ENCODE measurements at regions not wholly inside any gene's neighbourhood (a gene's known extent, or its start where the extent isn't known, plus 50 kb on each side); places are given as distances from the start of the nearest gene placed in this dataset.
"Not testable (repeated sequence)": the region's sequence is repeated elsewhere in the genome, so short reads cannot be mapped to it uniquely, and the experiment has no call there.

DNA sequence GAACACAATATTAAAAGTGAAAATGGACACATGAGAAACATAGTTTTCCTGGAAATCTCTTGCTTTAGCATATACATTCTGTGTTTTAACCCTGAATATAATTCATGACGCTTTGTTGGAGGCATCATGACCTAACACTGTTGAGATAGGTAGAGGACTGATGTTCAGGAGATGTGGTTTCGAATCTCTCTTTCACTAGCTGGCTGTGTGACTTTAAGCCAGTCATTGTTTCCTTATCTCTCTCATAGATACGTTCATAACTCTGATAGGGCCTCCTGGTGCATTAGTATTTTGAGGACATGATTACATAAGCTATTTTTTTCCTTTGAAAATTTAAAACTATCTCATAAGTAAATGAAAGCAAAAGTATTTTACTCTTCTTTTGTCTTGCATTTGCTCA is 179.0 kb upstream of the DTNA start:
- no peak for DNase-seq

DNA sequence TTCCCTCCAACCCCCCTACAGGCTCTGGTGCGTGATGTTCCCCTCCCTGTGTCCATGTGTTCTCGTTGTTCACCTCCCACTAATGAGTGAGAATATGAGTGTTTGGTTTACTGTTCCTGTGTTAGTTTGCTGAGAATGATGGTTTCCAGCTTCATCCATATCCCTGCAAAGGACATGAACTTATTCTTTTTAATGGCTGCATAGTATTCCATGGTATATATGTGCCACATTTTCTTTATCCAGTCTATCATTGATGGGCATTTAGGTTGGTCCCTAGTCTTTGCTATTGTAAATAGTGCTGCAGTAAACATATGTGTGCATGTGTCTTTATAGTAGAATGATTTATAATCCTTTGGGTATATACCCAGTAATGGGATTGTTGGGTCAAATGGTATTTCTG is 175.5 kb upstream of the DTNA start:
- not testable (repeated sequence) for DNase-seq

DNA sequence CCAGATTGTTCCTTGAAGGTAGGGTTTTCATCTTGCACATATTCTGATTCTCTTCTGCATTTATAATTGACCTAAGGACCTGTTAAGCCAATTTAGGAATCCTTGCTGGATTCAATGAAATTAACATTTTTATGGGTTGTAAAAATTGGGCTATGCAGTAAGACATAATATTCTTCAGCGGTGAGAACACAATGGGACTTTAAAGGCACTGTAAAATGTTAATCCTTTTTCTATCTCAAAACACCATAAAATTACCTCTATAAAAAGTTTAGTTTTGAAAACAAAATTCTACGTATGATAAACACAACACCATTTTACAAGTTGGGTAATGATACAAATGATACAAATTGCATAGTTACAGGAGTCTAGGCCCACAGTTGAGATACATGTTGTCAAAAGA is 169.2 kb upstream of the DTNA start:
- DNase-seq, result no peak

DNA sequence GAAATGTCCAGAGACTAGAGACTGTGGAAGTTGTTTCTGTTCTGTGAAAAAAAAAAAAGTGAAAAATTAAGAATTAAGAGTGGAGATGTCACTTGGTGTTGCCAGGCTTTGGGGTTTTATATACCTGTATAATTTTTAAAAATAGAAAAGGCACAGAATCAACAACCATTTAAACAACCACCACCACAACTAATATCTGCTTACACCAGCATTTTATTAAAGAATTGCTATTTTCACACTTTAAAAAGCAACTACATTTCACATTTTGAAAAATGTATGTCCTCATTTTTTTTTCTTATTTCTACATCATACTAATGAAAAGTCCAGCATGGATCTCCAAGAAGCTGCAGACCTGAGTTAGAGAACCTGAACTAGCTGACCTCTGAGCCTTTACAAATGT is 167.5 kb upstream of the DTNA start:
- no peak for DNase-seq

DNA sequence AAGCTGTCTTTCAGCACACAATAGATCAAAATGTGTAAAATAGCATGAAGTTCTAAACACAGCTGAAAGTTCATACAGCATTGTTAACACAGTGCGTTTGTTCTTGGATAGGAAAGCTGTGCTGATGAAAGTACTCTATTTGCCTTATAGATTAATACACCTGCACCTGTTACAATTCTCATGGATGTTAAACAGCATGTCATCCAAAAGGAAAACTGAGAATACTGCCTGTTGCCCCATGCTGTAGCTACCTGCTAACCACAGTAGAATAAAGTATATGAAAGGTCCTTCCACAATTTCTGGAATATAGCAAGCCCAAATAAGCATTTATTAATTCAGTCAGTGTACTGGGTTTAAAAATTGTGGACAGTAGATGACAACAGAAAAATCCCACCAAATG is 166.7 kb upstream of the DTNA start:
- DNase-seq, result peak in 1 of 2 experiments; percentile 26

DNA sequence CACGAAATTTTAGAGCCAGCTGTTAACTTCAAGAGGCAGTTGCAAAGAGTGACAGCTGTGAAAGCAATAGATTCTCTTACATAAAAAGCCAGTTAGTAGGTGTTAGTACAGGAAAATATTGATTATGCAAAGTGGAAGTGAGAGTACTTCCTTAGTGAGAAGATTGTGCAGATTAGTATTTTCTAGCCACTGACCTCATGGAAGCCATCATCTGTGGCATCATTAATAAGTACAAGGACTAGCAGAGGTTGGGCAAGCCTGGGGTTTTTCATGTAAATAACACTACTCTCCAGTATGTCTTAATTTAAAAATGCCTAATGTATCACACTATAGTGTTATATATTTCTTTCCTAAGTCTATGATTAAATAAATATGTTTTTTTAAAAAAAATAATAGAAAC is 166.2 kb upstream of the DTNA start:
- DNase-seq, result peak; percentile 16 to 77

DNA sequence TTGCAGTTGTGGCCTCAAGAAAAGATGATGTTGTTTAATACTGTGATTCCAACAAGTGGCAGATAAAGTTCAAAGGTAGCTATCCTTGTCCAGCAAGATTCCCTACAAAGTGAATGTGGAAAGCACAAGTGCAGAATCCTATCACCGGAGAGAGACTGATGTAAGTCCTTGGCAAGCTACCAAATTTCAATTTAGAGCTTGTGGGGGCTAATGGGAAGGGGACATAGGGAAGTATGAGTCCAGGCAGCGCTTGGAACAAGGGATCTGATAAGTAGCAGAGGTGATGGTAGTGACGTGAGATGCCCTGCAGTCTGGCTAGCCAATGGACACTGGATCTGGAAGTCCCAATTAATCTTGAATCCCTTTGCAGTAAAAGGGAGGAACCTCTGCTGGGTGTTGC is 165.2 kb upstream of the DTNA start:
- DNase-seq, result no peak

DNA sequence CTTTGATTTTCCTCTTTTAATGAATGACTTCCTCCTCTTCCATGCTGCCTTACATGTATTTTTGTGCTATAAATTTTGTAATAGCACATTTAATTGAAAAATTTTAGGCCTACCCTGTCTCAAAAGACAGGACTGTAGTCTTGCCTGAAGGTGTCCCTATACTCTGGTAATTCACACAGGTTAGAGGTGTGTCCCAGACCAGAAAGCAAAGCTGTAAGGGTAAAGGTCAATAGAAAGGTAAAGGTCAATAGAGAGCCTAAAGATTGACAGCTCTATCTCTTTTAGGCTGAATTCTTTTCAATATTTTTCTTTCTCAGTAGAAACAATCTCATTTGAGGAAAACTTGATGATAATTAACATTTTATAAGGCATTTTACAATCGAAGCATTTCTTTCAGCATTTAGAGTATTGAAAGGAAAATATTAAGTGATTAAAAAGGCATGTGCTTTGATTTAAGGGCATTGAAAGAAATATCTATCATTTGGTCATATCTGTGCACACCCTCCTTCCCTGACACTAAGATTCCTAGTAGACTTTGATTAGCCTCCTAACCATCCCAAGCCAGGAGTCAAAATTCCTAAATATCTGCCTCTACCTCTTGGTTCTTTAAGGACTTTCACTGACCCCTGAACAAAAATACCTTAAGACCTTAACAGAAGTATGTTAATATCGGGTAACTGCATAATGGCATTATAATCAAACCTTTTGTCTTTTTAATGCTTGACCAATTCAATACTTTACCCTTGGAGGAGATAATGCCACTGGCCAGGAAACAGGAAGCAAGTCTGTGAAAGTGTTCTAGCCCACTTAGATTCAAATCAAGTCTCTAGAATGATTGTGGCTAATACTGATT is 161.8 kb upstream of the DTNA start:
- no peak for DNase-seq

DNA sequence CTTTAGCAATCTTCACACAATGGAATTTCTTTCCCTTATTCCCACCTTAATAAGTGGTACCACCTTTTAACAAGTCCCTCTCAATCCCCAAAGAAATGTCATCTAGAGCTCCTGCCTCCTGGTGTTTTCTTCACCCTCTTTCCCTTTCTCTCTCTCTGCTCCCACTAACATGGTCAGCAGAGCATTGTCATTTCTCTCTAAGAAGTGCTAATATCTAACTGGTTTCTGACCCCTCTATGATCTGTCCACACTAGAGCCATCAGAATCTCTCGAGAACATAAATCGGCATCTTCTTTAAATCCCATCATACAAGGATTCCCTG is 161.2 kb upstream of the DTNA start:
- no peak for DNase-seq

DNA sequence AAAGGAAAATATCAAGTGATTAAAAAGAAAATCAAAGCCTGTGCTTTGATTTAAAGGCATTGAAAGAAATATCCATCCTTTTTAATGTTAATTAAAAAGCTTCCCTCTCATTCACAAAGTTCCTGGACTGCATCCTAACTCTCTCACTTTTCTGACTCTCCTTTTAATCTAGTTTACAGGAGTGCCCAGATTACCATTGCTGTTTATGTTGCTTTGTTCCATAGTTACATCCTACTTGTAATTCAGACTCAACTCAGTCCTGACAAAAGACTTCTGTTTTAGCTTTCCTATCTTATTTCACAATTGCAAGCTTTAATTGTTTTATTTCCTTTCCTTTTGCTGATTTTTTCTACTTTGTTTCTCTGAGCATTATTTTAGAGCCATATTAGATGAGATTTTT is 160.7 kb upstream of the DTNA start:
- no peak for DNase-seq

DNA sequence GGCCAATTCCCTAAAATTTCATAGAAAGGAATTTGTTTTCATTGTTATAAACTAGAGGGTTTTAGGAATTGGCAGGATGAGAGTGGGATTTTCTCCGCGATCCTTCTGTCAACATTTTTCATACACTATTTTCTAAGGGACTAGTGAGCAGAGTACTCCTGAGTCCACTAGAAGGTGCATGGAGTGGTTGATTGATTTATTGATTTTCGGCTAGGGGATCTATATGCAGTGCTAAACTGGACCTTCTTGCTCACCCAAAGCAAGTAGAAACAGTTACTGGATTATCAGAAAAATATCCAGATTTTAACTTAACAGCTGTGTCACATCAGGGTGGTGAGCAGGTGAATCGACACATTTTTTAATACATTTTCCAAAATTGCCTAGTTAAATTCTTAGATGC is 159.9 kb upstream of the DTNA start:
- no peak for DNase-seq

DNA sequence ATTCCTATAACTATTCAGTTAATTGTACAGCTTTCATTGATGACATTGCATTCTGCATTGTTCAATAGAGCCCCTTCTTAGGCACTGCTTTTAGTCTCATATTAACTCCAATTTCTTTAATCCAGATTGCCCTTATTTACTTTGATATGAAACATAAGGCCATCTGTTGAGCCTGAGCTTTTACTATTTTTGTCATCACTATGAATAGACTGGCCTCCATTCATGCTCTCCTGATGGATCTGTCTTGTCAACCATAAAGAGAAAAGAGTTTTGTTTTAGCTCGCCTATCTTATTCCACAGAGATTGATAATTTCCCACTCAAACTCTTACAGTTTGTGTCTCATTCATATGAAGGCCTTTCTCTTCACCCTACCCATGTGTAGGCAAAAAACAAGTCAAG is 159.2 kb upstream of the DTNA start:
- peak in 1 of 2 experiments; percentile 1 for DNase-seq

DNA sequence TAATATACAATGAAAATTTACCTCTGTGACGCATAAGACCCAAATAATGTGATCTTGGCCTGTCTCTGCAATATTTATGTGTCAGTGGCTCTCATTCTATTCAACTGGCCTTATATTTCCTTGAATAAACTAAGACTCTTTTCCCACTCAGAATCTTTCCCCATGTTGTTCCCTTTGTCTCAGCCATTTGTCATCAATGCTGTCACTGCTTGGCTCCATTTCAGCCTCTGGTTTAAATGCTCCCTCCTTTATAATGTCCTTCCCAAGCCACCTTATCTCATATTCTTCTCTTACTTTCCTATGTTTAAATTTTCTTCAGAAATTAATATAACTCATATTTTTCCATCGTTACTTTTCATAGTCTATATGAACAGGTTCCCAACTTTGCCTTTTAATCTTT is 158.3 kb upstream of the DTNA start:
- DNase-seq, result no peak

DNA sequence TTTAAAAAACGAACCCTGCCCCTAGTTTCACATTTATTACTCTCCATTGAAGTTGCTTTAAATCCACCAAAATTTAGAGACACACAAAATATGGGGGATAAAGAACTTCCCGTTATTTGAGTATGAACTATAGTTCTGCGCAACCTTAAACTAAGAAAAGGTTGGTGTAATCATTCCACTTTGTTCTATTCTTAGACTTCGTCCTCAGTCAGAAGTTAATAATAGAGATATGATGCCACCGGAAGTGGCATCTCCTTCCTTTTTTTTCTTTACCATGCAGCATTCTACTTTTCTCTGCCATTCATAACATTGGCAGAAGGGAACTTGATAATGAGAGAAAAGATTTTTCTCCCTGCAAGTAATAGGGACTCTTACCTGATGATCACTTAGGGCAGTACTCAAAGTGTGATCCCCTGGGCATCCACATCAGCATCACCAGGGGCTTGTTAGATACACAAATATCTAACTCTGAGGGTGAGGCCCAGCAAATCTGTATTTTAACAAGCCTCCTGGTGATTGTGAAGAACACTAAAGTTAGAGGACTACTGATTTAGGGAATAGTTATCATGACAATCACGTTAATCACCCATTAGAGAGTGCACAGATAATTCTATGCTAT is 147.7 kb upstream of the DTNA start:
- DNase-seq, result no peak

DNA sequence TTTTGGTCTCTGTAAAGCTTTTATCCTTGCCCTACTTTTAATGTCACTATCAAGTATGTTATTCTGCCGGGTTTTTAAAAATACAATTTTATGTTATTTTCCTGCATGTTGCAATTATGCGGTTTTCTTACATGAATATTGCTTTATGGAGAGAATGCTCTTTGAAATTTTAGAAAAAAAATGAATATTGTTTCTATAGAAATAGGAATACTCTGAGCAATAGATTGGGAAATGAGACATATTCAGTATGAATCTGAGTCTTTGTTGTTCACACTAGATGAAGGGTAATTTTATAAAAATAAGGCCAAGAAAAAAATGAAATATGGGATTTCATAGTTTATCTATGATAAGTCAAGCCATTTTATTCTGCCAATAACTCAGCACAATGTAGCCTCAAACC is 142.2 kb upstream of the DTNA start:
- no peak for DNase-seq

DNA sequence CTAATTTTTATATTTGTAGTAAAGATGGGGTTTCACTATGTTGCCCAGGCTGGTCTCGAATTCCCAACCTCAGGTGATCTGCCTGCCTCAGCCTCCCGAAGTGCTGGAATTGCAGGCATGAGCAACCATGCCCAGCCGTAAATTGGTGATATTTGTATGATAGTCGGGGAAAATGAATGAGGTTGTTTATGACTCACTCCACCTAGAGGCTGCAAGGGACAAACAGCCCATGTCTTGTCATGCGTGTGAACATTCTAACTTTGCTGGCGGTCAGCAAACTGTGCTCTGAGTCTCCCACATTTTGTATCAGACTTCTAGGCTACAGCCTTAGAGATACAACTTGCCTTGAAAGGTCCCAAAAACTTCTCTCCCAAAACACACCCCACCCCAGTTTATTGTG is 133.5 kb upstream of the DTNA start:
- no peak for DNase-seq

DNA sequence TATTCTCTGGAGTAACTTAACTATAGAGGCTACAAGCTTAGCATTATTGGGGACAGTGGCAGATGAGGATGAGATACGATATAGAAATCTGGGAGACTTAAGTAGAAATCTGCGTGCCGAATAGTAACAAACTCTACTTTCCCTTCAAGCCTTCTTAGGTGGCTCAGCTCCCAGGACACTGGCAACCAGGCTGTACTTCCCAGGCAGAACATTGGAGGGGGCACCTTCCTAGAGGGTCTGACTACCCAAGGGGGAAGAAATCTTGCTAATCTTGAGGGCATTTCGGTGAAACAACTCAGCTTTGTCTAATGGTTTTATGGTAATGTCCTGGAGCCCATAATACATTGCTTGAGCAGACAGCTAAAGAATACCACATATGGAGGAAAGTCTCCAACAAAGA is 126.2 kb upstream of the DTNA start:
- no peak for DNase-seq

DNA sequence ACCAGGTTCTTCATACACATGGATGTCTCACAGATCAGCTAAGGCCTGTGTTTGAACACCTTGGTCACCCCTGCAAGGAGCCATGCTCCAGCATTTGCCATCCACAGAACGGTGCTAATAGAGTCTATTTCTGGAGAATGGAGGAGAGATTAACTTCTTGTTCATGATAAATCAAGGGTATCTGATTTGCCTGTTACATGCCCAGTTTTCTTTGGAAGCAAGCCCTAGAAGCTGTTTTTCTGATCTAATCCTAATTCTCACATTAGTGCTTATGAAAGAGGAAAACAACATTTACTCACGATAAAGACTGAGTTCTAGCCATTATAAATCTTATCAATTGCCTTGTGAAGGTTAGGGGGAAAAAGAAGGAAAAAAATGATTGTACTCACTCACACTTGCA is 119.6 kb upstream of the DTNA start:
- no peak for DNase-seq

DNA sequence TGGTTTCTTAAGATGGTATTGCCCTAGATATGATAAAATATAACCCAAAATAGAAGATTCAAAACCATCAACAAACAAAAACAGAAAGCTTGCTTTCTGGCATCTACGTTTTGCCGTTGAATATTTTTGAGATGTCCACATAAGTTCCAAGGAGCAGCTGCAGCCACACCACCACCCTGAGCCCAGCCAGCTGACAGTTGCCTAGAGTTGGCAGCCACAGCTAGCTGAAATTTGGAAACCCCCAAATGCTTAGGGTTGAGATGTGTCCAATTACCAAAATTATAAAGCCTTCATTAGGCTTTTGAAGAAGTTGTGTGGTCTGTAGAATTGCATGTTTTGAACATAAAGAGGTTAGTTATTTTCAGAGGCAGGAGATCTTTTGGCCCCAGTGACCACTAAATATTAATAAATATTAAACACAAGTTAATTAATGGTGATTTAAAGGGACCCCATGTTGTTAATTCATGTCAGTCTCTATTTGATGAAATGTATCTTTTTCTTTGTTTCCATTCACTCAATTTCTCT is 118.1 kb upstream of the DTNA start:
- DNase-seq, result no peak

DNA sequence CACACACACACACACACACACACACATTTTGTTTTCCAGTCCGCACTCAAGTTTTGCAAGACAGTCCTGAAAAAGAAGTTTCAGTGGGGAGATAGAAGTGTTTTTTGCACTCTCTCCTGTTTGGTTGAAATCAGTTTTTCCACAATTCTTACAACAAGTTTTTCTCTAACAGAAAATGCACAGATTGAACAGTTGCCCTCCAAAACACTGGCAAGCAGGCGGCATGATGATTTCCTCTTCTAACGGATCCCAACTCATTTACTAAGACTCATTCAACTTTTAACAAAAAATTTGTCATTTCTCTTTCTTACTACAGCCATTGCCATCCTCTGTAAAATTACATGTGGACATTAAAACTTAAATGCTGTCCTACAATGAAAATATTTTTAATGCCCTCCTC is 117.6 kb upstream of the DTNA start:
- no peak for DNase-seq

DNA sequence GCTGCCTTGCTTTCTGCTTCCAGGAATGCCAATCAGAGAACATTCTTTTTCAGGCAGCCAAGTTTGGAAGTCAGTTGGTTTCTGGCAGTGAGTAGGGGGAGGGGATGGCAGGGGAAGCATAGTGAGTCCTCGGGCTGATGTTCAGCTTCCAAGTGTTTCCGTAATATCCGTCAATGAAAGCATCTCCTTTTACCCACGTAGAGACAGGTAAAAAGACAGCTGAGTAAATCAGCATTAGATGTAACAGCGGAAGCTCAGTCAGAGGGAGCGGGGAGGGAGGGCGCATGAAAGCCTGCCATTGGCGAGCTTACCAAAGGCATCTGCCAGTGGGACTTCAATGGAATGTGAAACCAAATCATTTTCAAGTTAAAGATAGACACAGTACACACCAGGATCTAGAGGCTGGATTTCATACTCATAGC is 117.1 kb upstream of the DTNA start:
- no peak for DNase-seq

DNA sequence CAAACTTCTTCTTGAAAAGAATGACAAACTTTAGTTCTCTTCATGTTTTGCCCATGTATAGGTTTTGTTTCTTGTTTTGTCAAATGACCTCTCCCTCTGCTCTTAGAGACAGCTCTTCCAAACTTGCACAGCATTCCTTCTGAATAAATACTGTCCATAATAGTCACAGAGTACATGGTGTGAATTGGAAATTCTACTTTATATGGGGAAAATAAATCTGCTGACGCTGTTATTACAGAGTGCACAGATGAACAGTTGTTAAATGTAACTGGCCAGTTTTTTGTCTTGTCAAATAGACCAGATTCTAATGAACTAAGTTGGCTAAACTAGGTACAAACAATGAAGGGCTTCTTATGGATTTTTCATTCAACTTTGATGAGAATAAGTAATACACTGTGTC is 115.8 kb upstream of the DTNA start:
- DNase-seq, result no peak

DNA sequence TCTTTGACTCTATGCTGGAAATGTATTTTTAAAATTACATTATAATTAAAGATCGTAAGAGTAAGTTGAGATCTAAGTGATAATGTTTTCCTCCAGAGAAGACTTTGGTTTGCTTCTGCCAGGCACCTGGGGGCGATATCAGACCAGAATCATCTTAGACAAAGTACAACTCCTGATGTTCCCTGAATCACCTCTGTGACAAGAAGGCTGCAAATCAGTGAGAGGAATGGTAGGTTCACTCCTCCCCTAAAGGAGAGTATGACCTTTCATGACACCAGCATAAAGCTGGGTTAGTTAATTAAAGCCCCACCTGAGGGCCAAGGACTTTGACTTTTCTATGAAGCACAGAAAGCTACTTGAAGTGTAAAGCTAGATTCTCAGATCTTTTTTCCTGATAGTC is 114.4 kb upstream of the DTNA start:
- DNase-seq, result peak in 1 of 2 experiments; percentile 5

DNA sequence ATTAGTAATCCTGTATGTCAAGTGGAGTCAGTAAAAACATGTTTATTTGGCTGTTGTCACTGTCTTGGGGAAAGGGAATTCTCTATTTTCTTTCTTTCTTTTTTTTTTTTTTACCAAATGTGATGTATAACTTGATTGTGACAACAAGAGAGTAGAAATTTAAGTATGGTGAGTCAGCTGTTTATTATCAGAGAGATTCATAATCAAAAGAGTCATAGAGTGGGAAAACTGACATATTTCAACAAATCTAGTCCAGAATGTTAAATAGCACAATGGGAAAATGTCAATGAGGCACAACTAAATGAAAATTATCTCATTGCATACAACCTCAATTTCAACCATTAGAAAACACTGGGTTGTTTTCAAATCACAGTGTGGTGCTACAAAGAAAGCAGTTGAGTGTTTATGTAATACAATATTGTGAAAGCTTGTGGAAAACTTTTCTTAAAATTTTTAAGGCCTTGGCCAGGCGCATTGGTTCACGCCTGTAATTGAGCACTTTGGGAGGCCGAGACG is 111.9 kb upstream of the DTNA start:
- no peak for DNase-seq

DNA sequence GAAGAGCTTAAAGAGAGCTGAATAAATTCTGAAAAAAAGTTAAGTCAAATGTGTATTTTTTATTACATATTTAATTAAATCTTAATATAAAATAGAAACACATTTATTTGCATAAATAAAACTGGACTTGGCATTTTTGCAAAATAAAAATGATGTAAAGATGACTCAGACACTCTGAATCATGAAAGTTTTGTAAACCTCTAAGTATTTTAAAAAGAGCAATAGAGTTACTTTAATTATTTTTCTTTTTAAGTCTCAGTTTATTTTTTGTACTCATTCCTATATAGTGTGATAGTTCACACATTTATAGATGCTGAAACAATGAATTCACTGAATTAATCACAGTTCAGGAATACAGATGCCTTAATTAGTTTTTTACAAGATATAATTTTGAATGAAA is 109.9 kb upstream of the DTNA start:
- DNase-seq, result no peak

Data from NCI-H524 (cell line).